ENCODE measurements at regions not wholly inside any gene's neighbourhood (a gene's known extent, or its start where the extent isn't known, plus 50 kb on each side); places are given as distances from the start of the nearest gene placed in this dataset.
"Not testable (repeated sequence)": the region's sequence is repeated elsewhere in the genome, so short reads cannot be mapped to it uniquely, and the experiment has no call there.

DNA sequence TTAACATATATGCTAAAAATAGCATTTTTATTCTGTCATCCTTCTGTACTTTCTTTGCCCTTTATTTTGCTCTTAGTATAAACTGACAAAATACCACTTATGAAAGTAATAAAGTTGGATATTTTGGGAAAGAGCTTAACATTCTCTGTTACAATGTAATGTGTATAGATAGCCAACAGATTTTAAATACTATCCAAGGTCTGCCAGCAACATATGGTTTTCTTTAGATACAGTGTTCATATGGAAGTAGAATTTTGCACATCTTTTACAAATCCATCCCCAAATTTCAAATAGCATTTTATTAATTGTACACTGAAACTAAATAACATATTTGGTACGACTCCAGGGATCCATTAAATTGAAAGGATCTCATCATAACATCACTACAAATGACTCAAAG lies 268.6 kb upstream of the PCDH18 start:
- no peak for DNase-seq (ENCODE audit: low read depth in 1 of 2, low spot score in 2 of 2)
- Histone ChIP-seq H3K36me3 (no peaks in the 10 kb centered on the region), H3K4me3 (no peak overlapping the region), H3K27me3 (replicated peaks) (no peaks in the 10 kb centered on the region), H3K9me3 (replicated peaks) (no peaks in the 10 kb centered on the region), H3K27ac (no peak overlapping the region), H3K4me1 (replicated peaks) (no peaks in the 10 kb centered on the region)

GRCh38 chr4:137794764-137795254 lies 262.5 kb upstream of the PCDH18 start:
- Histone ChIP-seq H3K27me3 (replicated peaks) (no peaks in the 10 kb centered on the region), H3K27ac (no peak overlapping the region), H3K36me3 (no peaks in the 10 kb centered on the region), H3K4me1 (replicated peaks) (no peaks in the 10 kb centered on the region), H3K9me3 (replicated peaks) (no peaks in the 10 kb centered on the region), H3K4me3 (no peak overlapping the region)
- no peak for DNase-seq (ENCODE audit: low read depth in 1 of 2, low spot score in 2 of 2)

DNA sequence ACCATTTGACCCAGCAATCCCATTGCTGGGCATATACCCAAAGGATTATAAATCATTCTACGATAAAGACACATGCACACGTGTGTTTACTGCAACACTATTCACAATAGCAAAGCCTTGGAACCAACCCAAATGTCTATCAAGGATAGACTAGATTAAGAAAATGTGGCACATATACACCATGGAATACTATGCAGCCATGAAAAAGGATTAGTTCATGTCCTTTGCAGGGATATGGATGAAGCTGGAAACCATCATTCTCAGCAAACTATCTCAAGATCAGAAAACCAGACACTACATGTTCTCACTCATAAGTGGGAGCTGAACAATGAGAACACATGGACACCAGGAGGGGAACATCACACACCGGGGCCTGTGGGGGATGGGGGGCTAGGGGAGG lies 257.0 kb upstream of the PCDH18 start:
- not testable (repeated sequence) for H3K27ac ChIP-seq; H3K36me3 ChIP-seq; H3K9me3 ChIP-seq (replicated peaks); H3K27me3 ChIP-seq (replicated peaks); DNase-seq (ENCODE audit: low read depth in 1 of 2, low spot score in 2 of 2); H3K4me3 ChIP-seq; H3K4me1 ChIP-seq (replicated peaks)

DNA sequence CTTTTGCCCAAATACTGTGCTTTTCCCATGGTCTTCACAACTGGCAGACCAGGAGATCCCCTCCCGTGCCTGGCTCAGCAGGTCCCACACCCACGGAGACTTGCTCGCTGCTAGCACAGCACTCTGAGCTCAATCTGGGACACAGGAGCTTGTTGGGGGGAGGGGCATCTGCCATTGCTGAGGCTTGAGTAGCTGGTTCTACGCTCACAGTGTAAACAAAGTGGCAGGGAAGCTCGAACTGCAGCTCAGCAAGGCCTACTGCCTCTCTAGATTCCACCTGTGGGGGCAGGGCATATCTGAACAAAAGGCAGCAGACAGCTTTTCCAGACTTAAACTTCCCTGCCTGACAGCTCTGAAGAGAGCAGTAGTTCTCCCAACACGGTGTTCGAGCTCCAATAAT lies 251.6 kb upstream of the PCDH18 start:
- DNase-seq (ENCODE audit: low read depth in 1 of 2, low spot score in 2 of 2); H3K27me3 ChIP-seq (replicated peaks); H3K36me3 ChIP-seq; H3K27ac ChIP-seq; H3K4me1 ChIP-seq (replicated peaks); H3K4me3 ChIP-seq; H3K9me3 ChIP-seq (replicated peaks): not testable (repeated sequence)

DNA sequence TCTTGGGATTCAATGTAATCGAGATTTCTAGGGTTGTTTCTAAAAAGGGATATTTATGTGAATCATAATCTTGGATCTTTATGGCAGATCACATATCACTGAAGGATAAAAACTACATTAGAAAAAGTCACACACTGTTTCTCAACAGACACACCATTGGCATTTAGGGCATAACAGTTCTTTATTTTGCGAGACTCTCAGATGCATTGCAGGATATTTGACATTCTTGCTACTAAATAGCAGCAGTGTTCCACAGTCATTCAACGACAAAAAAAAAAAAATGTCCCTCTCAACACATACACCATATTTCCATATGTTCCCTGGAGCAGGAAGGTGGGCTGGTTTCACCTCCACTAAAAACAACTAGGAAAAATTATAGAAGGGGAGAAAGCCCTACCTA lies 243.4 kb upstream of the PCDH18 start:
- no peak for DNase-seq (ENCODE audit: low read depth in 1 of 2, low spot score in 2 of 2)
- Histone ChIP-seq H3K9me3 (replicated peaks) (no peaks in the 10 kb centered on the region), H3K27me3 (replicated peaks) (no peaks in the 10 kb centered on the region), H3K27ac (no peak overlapping the region), H3K4me3 (no peak overlapping the region), H3K36me3 (no peaks in the 10 kb centered on the region), H3K4me1 (replicated peaks) (no peaks in the 10 kb centered on the region)

DNA sequence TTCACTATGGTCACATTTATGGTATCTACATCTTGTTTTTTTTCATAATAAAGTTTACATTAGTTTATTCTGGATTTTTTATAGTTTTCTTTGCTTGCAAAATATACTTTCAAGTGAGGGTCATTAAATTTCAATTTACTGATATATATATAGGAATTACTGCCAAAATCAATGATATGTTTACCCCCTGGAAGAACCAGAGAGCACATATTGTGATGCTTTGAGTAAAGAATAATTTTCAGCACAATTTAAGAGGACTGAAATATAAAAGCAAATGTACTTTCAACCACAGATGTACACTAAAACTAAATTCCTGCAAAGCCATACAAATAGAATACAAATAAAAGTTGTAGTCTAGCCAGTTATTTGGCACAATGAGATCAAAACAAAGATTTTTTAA lies 242.2 kb upstream of the PCDH18 start:
- Histone ChIP-seq H3K27ac (no peak overlapping the region), H3K27me3 (replicated peaks) (no peaks in the 10 kb centered on the region), H3K4me1 (replicated peaks) (no peaks in the 10 kb centered on the region), H3K36me3 (no peaks in the 10 kb centered on the region), H3K9me3 (replicated peaks) (no peaks in the 10 kb centered on the region), H3K4me3 (no peak overlapping the region)
- no peak for DNase-seq (ENCODE audit: low read depth in 1 of 2, low spot score in 2 of 2)

GRCh38 chr4:137768881-137769280 lies 236.6 kb upstream of the PCDH18 start:
- no peaks in the 10 kb centered on the region for H3K9me3 ChIP-seq (replicated peaks)
- DNase-seq (ENCODE audit: low read depth in 1 of 2, low spot score in 2 of 2): no peak
- no peaks in the 10 kb centered on the region for H3K27me3 ChIP-seq (replicated peaks)
- no peaks in the 10 kb centered on the region for H3K36me3 ChIP-seq
- H3K4me1 ChIP-seq (replicated peaks): no peaks in the 10 kb centered on the region
- no peak overlapping the region for H3K4me3 ChIP-seq
- H3K27ac ChIP-seq: no peak overlapping the region

- Histone ChIP-seq H3K36me3 (no peaks in the 10 kb centered on the region), H3K27me3 (replicated peaks) (no peaks in the 10 kb centered on the region), H3K27ac (no peak overlapping the region), H3K4me1 (replicated peaks) (no peaks in the 10 kb centered on the region), H3K9me3 (replicated peaks) (no peaks in the 10 kb centered on the region), H3K4me3 (no peak overlapping the region)
- no peak for DNase-seq (ENCODE audit: low read depth in 1 of 2, low spot score in 2 of 2)
Observed at GRCh38 chr4:137768196-137768595, 235.9 kb upstream of the PCDH18 start.

DNA sequence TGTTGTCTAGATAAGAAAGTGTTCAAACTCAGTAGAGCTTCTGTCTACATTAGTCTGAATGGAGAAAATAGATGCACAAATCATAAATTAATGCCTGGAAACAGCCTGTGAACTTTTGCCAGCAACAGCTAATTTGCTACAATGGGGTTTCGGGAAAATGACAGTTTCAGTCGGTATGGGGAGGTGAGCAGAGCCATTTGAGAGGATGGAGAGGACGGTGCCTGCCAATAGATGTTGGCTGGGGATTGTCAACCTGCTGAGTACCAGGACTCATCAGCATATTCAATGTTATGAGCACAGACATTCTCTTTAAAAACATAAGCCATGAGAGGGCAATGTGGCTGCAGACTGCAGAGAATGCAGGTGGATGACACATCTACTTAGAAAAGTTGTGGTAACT lies 230.3 kb upstream of the PCDH18 start:
- no peaks in the 10 kb centered on the region for H3K27me3 ChIP-seq (replicated peaks)
- H3K4me1 ChIP-seq (replicated peaks): no peaks in the 10 kb centered on the region
- no peaks in the 10 kb centered on the region for H3K9me3 ChIP-seq (replicated peaks)
- H3K27ac ChIP-seq: no peak overlapping the region
- H3K36me3 ChIP-seq: no peaks in the 10 kb centered on the region
- no peak overlapping the region for H3K4me3 ChIP-seq
- DNase-seq (ENCODE audit: low read depth in 1 of 2, low spot score in 2 of 2): no peak

- no peaks in the 10 kb centered on the region for H3K27me3 ChIP-seq (replicated peaks)
- peaks cover 9% of the 10 kb centered on the region; the same call in 1 of the 2 replicates for H3K4me1 ChIP-seq (replicated peaks)
- H3K4me3 ChIP-seq: no peak overlapping the region
- DNase-seq (ENCODE audit: low read depth in 1 of 2, low spot score in 2 of 2): peak in 1 of 2 experiments; percentile 21
- H3K9me3 ChIP-seq (replicated peaks): no peaks in the 10 kb centered on the region
- H3K36me3 ChIP-seq: no peaks in the 10 kb centered on the region
- H3K27ac ChIP-seq: no peak overlapping the region
Observed at GRCh38 chr4:137754652-137755471, 222.6 kb upstream of the PCDH18 start.

GRCh38 chr4:137749466-137749865 lies 217.2 kb upstream of the PCDH18 start:
- Histone ChIP-seq H3K27ac (no peak overlapping the region), H3K27me3 (replicated peaks) (no peaks in the 10 kb centered on the region), H3K9me3 (replicated peaks) (no peaks in the 10 kb centered on the region), H3K4me1 (replicated peaks) (no peaks in the 10 kb centered on the region), H3K4me3 (no peak overlapping the region), H3K36me3 (no peaks in the 10 kb centered on the region)
- DNase-seq (ENCODE audit: low read depth in 1 of 2, low spot score in 2 of 2): no peak

GRCh38 chr4:137748616-137749015 lies 216.3 kb upstream of the PCDH18 start:
- DNase-seq (ENCODE audit: low read depth in 1 of 2, low spot score in 2 of 2): no peak
- Histone ChIP-seq H3K36me3 (no peaks in the 10 kb centered on the region), H3K27ac (no peak overlapping the region), H3K9me3 (replicated peaks) (no peaks in the 10 kb centered on the region), H3K4me1 (replicated peaks) (no peaks in the 10 kb centered on the region), H3K4me3 (no peak overlapping the region), H3K27me3 (replicated peaks) (no peaks in the 10 kb centered on the region)

- no peaks in the 10 kb centered on the region for H3K27me3 ChIP-seq (replicated peaks)
- no peak overlapping the region for H3K27ac ChIP-seq
- H3K4me3 ChIP-seq: no peak overlapping the region
- H3K4me1 ChIP-seq (replicated peaks): no peaks in the 10 kb centered on the region
- no peaks in the 10 kb centered on the region for H3K9me3 ChIP-seq (replicated peaks)
- DNase-seq (ENCODE audit: low read depth in 1 of 2, low spot score in 2 of 2): no peak
- H3K36me3 ChIP-seq: no peaks in the 10 kb centered on the region
Observed at GRCh38 chr4:137740141-137740540, 207.8 kb upstream of the PCDH18 start.

- no peaks in the 10 kb centered on the region for H3K36me3 ChIP-seq
- no peaks in the 10 kb centered on the region for H3K9me3 ChIP-seq (replicated peaks)
- H3K27me3 ChIP-seq (replicated peaks): no peaks in the 10 kb centered on the region
- no peaks in the 10 kb centered on the region for H3K4me1 ChIP-seq (replicated peaks)
- no peak overlapping the region for H3K27ac ChIP-seq
- no peak overlapping the region for H3K4me3 ChIP-seq
- no peak for DNase-seq (ENCODE audit: low read depth in 1 of 2, low spot score in 2 of 2)
Observed at GRCh38 chr4:137739391-137739790, 207.1 kb upstream of the PCDH18 start.
